H9 (cell line): ENCODE measurements at regions not wholly inside any gene's neighbourhood (a gene's known extent, or its start where the extent isn't known, plus 50 kb on each side); places are given as distances from the start of the nearest gene placed in this dataset.

Source experiments
- DNase-seq: peaks from one replicate; pipeline ENCODE4 v3.0.0-alpha.2; 2017
- H2AFZ ChIP-seq: one replicate; pipeline ENCODE4 v1.6.1; 2013; ENCODE audit warnings: mild to moderate bottlenecking, low read length, control low read depth, moderate library complexity
- H2AK5ac ChIP-seq: 2 replicates; pipeline ENCODE4 v1.6.1; 2013; ENCODE audit warnings: low read length, control low read depth, mixed read lengths; ENCODE audit not compliant: insufficient read length
- H2BK120ac ChIP-seq: one replicate; pipeline ENCODE4 v1.6.1; 2013; ENCODE audit warnings: low read depth, mild to moderate bottlenecking, low read length, control low read depth, inconsistent platforms; ENCODE audit not compliant: poor library complexity, severe bottlenecking
- H2BK12ac ChIP-seq: 2 replicates; pipeline ENCODE4 v1.6.1; 2013; ENCODE audit warnings: low read length, control low read depth, mixed read lengths, low read depth; ENCODE audit not compliant: insufficient read length
- H2BK15ac ChIP-seq: 2 replicates; pipeline ENCODE4 v1.6.1; 2013; ENCODE audit warnings: low read depth, low read length, control low read depth
- H2BK20ac ChIP-seq: one replicate; pipeline ENCODE4 v1.6.1; 2013; ENCODE audit warnings: low read depth, mild to moderate bottlenecking, low read length, control low read depth, inconsistent platforms; ENCODE audit not compliant: poor library complexity, severe bottlenecking
- H2BK5ac ChIP-seq: 2 replicates; pipeline ENCODE4 v1.6.1; 2013; ENCODE audit warnings: low read length, control low read depth, mixed read lengths; ENCODE audit not compliant: insufficient read length
- H3K14ac ChIP-seq: 2 replicates; pipeline ENCODE4 v1.6.1; 2013; ENCODE audit warnings: low read length, control low read depth; ENCODE audit not compliant: insufficient read depth
- H3K18ac ChIP-seq: 2 replicates; pipeline ENCODE4 v1.6.1; 2013; ENCODE audit warnings: low read depth, mild to moderate bottlenecking, mixed read lengths, low read length, control low read depth; ENCODE audit not compliant: insufficient read length
- H3K23ac ChIP-seq: 2 replicates; pipeline ENCODE4 v1.6.1; 2013; ENCODE audit warnings: low read length, control low read depth, mixed read lengths, low read depth; ENCODE audit not compliant: insufficient read length
- H3K23me2 ChIP-seq: 2 replicates; pipeline ENCODE4 v1.6.1; 2013; ENCODE audit warnings: low read depth, mild to moderate bottlenecking, mixed read lengths, low read length, control low read depth; ENCODE audit not compliant: insufficient read length, poor library complexity, severe bottlenecking
- H3K27ac ChIP-seq: 2 replicates; pipeline ENCODE4 v1.5.1; 2013; ENCODE audit warnings: low read length, control low read depth, mixed read lengths, low read depth; ENCODE audit not compliant: insufficient read length
- H3K27me3 ChIP-seq: 2 replicates; pipeline ENCODE4 v1.6.1; 2013; ENCODE audit warnings: low read length, control low read depth, inconsistent platforms; ENCODE audit not compliant: insufficient read depth
- H3K4ac ChIP-seq: 2 replicates; pipeline ENCODE4 v1.6.1; 2013; ENCODE audit warnings: low read depth, mild to moderate bottlenecking, control low read depth, inconsistent platforms, low read length, moderate library complexity
- H3K4me1 ChIP-seq: 2 replicates; pipeline ENCODE4 v1.6.1; 2013; ENCODE audit warnings: low read length, control low read depth, inconsistent platforms; ENCODE audit not compliant: insufficient read depth
- H3K4me2 ChIP-seq: 2 replicates; pipeline ENCODE4 v1.6.1; 2013; ENCODE audit warnings: low read length, control low read depth, mixed read lengths; ENCODE audit not compliant: insufficient read length, insufficient read depth
- H3K56ac ChIP-seq: 2 replicates; pipeline ENCODE4 v1.6.1; 2013; ENCODE audit warnings: low read depth, mild to moderate bottlenecking, mixed read lengths, low read length, control low read depth; ENCODE audit not compliant: insufficient read length
- H3K79me1 ChIP-seq: 2 replicates; pipeline ENCODE4 v1.6.1; 2013; ENCODE audit warnings: low read depth, mild to moderate bottlenecking, moderate library complexity, low read length, control low read depth, inconsistent platforms; ENCODE audit not compliant: insufficient read depth, poor library complexity, severe bottlenecking
- H3K79me2 ChIP-seq: 2 replicates; pipeline ENCODE4 v1.6.1; 2013; ENCODE audit warnings: low read length, control low read depth, inconsistent platforms; ENCODE audit not compliant: insufficient read depth
- H3K9ac ChIP-seq: 2 replicates; pipeline ENCODE4 v1.6.1; 2013; ENCODE audit warnings: low read length, control low read depth, mixed read lengths; ENCODE audit not compliant: insufficient read length; ENCODE audit errors: extremely low read depth
- H3K9me3 ChIP-seq: one replicate; pipeline ENCODE4 v1.6.1; 2013; ENCODE audit warnings: low read depth, low read length, inconsistent platforms; ENCODE audit not compliant: control insufficient read depth
- H3T11ph ChIP-seq: one replicate; pipeline ENCODE4 v1.6.1; 2013; ENCODE audit warnings: mild to moderate bottlenecking, low read length, control low read depth, inconsistent platforms
- H4K20me1 ChIP-seq: one replicate; pipeline ENCODE4 v1.6.1; 2013; ENCODE audit not compliant: control insufficient read depth, insufficient read length, insufficient read depth
- H4K5ac ChIP-seq: 2 replicates; pipeline ENCODE4 v1.6.1; 2013; ENCODE audit warnings: low read depth, mild to moderate bottlenecking, mixed read lengths, low read length, control low read depth; ENCODE audit not compliant: insufficient read length
- H4K8ac ChIP-seq: replicated peaks from 2 replicates; pipeline ENCODE4 v1.6.1; 2013; ENCODE audit warnings: low read length, control low read depth, mixed read lengths, low read depth; ENCODE audit not compliant: insufficient read length
- H4K91ac ChIP-seq: 2 replicates; pipeline ENCODE4 v1.6.1; 2013; ENCODE audit warnings: low read depth, mild to moderate bottlenecking, moderate library complexity, mixed read lengths, low read length, control low read depth; ENCODE audit not compliant: insufficient read length
- H3K27ac Mint-ChIP-seq, 3 experiments: 2 replicates in 2 of 3; 3 replicates in 1 of 3; pipeline ENCODE4 v1.8.0; 2020 to 2021; ENCODE audit warnings: mixed read lengths in 3 of 3, mild to moderate bottlenecking in 1 of 3, moderate library complexity in 1 of 3
- H3K27me3 Mint-ChIP-seq: 2 replicates; pipeline ENCODE4 v1.8.0; 2021; ENCODE audit warnings: low read depth, mild to moderate bottlenecking, moderate library complexity, mixed read lengths
- H3K36me3 Mint-ChIP-seq, 3 experiments: 2 replicates in 2 of 3; 3 replicates in 1 of 3; pipeline ENCODE4 v1.8.0; 2020 to 2021; ENCODE audit warnings: low read depth in 3 of 3, mixed read lengths in 3 of 3; ENCODE audit not compliant: insufficient read depth in 1 of 3
- H3K4me1 Mint-ChIP-seq, 2 experiments: 2 replicates each; pipeline ENCODE4 v1.8.0; 2020; ENCODE audit warnings: mixed read lengths in 2 of 2
- H3K4me3 Mint-ChIP-seq, 2 experiments: 2 replicates in 1 of 2; 3 replicates in 1 of 2; pipeline ENCODE4 v1.8.0; 2020 to 2021; ENCODE audit warnings: mild to moderate bottlenecking in 2 of 2, mixed read lengths in 2 of 2, moderate library complexity in 1 of 2
- H3K9me3 Mint-ChIP-seq, 2 experiments: 2 replicates in 1 of 2; 3 replicates in 1 of 2; pipeline ENCODE4 v1.8.0; 2020; ENCODE audit warnings: mild to moderate bottlenecking in 2 of 2, mixed read lengths in 2 of 2, moderate library complexity in 1 of 2
- CTCF ChIP-seq: fragments of 200-600 bp; sonication (generic); conservative IDR thresholded peaks from 3 replicates; pipeline ENCODE4 v1.8.0; 2021; ENCODE audit warnings: antibody characterized with exemption, mild to moderate bottlenecking
- WGBS: extraction: QIAGEN DNeasy Blood & Tissue Kit; methylation state at CpG from one replicate; pipeline ENCODE4 v1.1.7; 2013; ENCODE audit warnings: missing lambda C conversion rate, low lambda C conversion rate, mixed read lengths; ENCODE audit not compliant: insufficient read length; ENCODE audit errors: extremely low coverage; 5-methylcytosine and 5-hydroxymethylcytosine counted together

- H2BK12ac ChIP-seq: no peak overlapping the region
- H2AK5ac ChIP-seq: no peak overlapping the region
- no peak overlapping the region for H3T11ph ChIP-seq
- H4K8ac ChIP-seq: no peak overlapping the region
- H3K56ac ChIP-seq: no peak overlapping the region
- no peak overlapping the region for H3K18ac ChIP-seq
- WGBS: no CpG with 5 or more reads among the region's 10 CpGs
- H3K14ac ChIP-seq: no peak overlapping the region; the same call in 1 of the 2 replicates
- no peak overlapping the region for H3K4ac ChIP-seq
- no peak overlapping the region for H4K5ac ChIP-seq
- H3K79me1 ChIP-seq: no peaks in the 10 kb centered on the region
- no peaks in the 10 kb centered on the region for H3K27me3 ChIP-seq
- no peak overlapping the region for H3K4me3 Mint-ChIP-seq
- peaks cover 5% of the 10 kb centered on the region; the same call in 1 of the 2 replicates for H3K4me1 ChIP-seq
- H3K4me1 Mint-ChIP-seq: peaks cover 7% of the 10 kb centered on the region in 2 experiments
- no peaks in the 10 kb centered on the region for H3K9me3 ChIP-seq
- no peak overlapping the region for H3K27ac Mint-ChIP-seq
- no peaks in the 10 kb centered on the region for H3K23me2 ChIP-seq
- H2BK120ac ChIP-seq: no peak overlapping the region
- no peaks in the 10 kb centered on the region for H3K9me3 Mint-ChIP-seq
- H4K20me1 ChIP-seq: no peaks in the 10 kb centered on the region
- no peak overlapping the region for H2BK20ac ChIP-seq
- H3K27ac ChIP-seq: no peak overlapping the region
- no peak overlapping the region for H3K23ac ChIP-seq
- H3K79me2 ChIP-seq: no peaks in the 10 kb centered on the region
- no peaks in the 10 kb centered on the region for H3K27me3 Mint-ChIP-seq
- no peaks in the 10 kb centered on the region for H3K36me3 Mint-ChIP-seq
- no peak overlapping the region for H2BK15ac ChIP-seq
- DNase-seq: no peak
- no peak overlapping the region for H3K9ac ChIP-seq
- no peak overlapping the region for H4K91ac ChIP-seq
- no peak for TF ChIP-seq CTCF
- H2AFZ ChIP-seq: no peak overlapping the region
- H2BK5ac ChIP-seq: no peak overlapping the region
- no peak overlapping the region for H3K4me2 ChIP-seq
Observed at GRCh38 chr5:2929779-2930178, 178.3 kb upstream of the IRX2 start.
